GM06990 (cell line): ENCODE measurements at regions not wholly inside any gene's neighbourhood (a gene's known extent, or its start where the extent isn't known, plus 50 kb on each side); places are given as distances from the start of the nearest gene placed in this dataset.

ENCODE experiments used
- DNase-seq: peaks from one replicate; pipeline ENCODE4 v3.0.0-alpha.2; 2011; ENCODE audit not compliant: insufficient read length; ENCODE audit errors: extremely low read depth
- H3K27me3 ChIP-seq: replicated peaks from 2 replicates; pipeline ENCODE4 v1.6.0; 2011; ENCODE audit warnings: low read length; ENCODE audit not compliant: control insufficient read depth, insufficient read depth
- H3K36me3 ChIP-seq: 2 replicates; pipeline ENCODE4 v1.5.1; 2011; ENCODE audit warnings: low read length; ENCODE audit not compliant: control insufficient read depth, insufficient read depth
- H3K4me3 ChIP-seq: replicated peaks from 2 replicates; pipeline ENCODE4 v1.5.1; 2011; ENCODE audit warnings: low read depth, mild to moderate bottlenecking, control low read depth, low read length
- TF ChIP-seq, protein P1 (sequence below): IDR thresholded peaks from 2 replicates; pipeline ENCODE4 v1.5.1; 2011; ENCODE audit warnings: low read length, control low read depth, mild to moderate bottlenecking, inconsistent platforms; ENCODE audit not compliant: insufficient read depth, poor library complexity, severe bottlenecking

- H3K36me3 ChIP-seq: no peaks in the 10 kb centered on the region
- no peaks in the 10 kb centered on the region for H3K27me3 ChIP-seq
- TF ChIP-seq, protein P1, sequence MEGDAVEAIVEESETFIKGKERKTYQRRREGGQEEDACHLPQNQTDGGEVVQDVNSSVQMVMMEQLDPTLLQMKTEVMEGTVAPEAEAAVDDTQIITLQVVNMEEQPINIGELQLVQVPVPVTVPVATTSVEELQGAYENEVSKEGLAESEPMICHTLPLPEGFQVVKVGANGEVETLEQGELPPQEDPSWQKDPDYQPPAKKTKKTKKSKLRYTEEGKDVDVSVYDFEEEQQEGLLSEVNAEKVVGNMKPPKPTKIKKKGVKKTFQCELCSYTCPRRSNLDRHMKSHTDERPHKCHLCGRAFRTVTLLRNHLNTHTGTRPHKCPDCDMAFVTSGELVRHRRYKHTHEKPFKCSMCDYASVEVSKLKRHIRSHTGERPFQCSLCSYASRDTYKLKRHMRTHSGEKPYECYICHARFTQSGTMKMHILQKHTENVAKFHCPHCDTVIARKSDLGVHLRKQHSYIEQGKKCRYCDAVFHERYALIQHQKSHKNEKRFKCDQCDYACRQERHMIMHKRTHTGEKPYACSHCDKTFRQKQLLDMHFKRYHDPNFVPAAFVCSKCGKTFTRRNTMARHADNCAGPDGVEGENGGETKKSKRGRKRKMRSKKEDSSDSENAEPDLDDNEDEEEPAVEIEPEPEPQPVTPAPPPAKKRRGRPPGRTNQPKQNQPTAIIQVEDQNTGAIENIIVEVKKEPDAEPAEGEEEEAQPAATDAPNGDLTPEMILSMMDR: no peak
- no peak for DNase-seq
- no peak overlapping the region for H3K4me3 ChIP-seq
Measured at GRCh38 chr7:51797371-51797770, 480.8 kb upstream of the COBL start.

- Histone ChIP-seq H3K27me3 (no peaks in the 10 kb centered on the region), H3K4me3 (no peak overlapping the region), H3K36me3 (no peaks in the 10 kb centered on the region)
- TF ChIP-seq, protein P1: no peak
- DNase-seq: no peak
Measured at GRCh38 chr7:51792796-51793195, 476.2 kb upstream of the COBL start.

- DNase-seq: no peak
- TF ChIP-seq, protein P1: no peak
- Histone ChIP-seq H3K27me3 (no peaks in the 10 kb centered on the region), H3K36me3 (no peaks in the 10 kb centered on the region), H3K4me3 (no peak overlapping the region)
Measured at GRCh38 chr7:51789489-51789888, 472.9 kb upstream of the COBL start.

DNA sequence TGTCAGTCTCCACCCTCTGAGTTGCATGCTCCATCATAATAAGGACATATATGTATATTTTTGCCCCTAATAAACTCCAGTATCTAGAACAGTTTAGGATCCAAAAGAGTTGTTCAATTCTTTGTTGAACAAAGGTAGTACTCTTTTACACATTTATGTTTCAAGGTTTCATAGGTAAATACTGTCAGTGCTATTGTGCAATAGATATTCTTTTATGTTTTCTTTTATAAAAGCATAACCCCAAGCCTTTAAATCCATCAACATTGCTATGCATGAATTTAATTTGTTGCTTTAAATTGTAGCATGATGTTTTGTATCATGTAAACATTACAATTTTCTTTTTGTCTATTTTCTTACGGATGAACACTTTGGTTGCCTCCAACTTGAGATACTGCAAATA, 469.7 kb upstream of the COBL start:
- Histone ChIP-seq H3K27me3 (no peaks in the 10 kb centered on the region), H3K36me3 (no peaks in the 10 kb centered on the region), H3K4me3 (no peak overlapping the region)
- DNase-seq: no peak
- TF ChIP-seq, protein P1: no peak

DNA sequence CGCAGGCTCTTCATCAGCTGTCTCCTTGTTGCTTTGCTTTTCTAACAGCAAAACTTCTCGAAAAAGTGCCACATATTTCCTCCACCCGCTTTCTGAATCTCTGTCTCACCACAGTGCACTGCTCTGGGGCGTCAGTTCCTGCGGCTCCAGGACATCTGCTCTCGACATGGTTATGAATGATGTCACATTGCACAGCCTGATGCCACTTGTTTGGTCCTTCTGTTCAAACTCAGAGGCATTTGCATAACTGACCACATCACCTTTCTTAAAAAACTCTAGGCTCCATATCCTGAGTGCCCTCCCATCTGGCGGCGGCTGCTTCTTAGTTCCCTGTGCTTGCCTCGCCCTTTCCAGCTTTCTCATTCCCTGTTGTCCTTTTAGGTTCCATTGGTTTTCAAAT, 469.3 kb upstream of the COBL start:
- no peak for DNase-seq
- Histone ChIP-seq H3K4me3 (no peak overlapping the region), H3K36me3 (no peaks in the 10 kb centered on the region), H3K27me3 (no peaks in the 10 kb centered on the region)
- TF ChIP-seq, protein P1: no peak

- no peaks in the 10 kb centered on the region for H3K27me3 ChIP-seq
- DNase-seq: no peak
- TF ChIP-seq, protein P1: no peak
- no peaks in the 10 kb centered on the region for H3K36me3 ChIP-seq
- H3K4me3 ChIP-seq: no peak overlapping the region
Measured at GRCh38 chr7:51785171-51785570, 468.6 kb upstream of the COBL start.
